ENCODE measurements at regions not wholly inside any gene's neighbourhood (a gene's known extent, or its start where the extent isn't known, plus 50 kb on each side); places are given as distances from the start of the nearest gene placed in this dataset.

GRCh38 chr3:104956620-104957345 is 409.9 kb upstream of the ALCAM start:
- in situ Hi-C loops (cut with HindIII; ENCODE audit: low pct_unique_long_range_greater_than_20kb, low sequenced_read_pairs): no loop called here
- Histone ChIP-seq H3K36me3 (ENCODE audit: control insufficient read depth, insufficient read depth, low read length) (no peaks in the 10 kb centered on the region), H3K27me3 (ENCODE audit: control insufficient read depth, insufficient read depth, low read length) (no peaks in the 10 kb centered on the region), H3K9me3 (ENCODE audit: control insufficient read depth, insufficient read depth, low read depth, low read length) (no peaks in the 10 kb centered on the region), H3K4me3 (ENCODE audit: low read depth in 2 of 2, low read length in 2 of 2) (no peak overlapping the region), H3K4me1 (ENCODE audit: control insufficient read depth, insufficient read depth, low read length) (no peaks in the 10 kb centered on the region), H3K27ac (ENCODE audit: low read length) (no peak overlapping the region)
- CTCF ChIA-PET: no interaction called here
- BruUV-seq (replicated peaks): no TSS peak
- intact Hi-C loops (cut with micrococcal nuclease; ENCODE audit: unreplicated experiment): no loop called here
- TF ChIP-seq, protein P1, sequence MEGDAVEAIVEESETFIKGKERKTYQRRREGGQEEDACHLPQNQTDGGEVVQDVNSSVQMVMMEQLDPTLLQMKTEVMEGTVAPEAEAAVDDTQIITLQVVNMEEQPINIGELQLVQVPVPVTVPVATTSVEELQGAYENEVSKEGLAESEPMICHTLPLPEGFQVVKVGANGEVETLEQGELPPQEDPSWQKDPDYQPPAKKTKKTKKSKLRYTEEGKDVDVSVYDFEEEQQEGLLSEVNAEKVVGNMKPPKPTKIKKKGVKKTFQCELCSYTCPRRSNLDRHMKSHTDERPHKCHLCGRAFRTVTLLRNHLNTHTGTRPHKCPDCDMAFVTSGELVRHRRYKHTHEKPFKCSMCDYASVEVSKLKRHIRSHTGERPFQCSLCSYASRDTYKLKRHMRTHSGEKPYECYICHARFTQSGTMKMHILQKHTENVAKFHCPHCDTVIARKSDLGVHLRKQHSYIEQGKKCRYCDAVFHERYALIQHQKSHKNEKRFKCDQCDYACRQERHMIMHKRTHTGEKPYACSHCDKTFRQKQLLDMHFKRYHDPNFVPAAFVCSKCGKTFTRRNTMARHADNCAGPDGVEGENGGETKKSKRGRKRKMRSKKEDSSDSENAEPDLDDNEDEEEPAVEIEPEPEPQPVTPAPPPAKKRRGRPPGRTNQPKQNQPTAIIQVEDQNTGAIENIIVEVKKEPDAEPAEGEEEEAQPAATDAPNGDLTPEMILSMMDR (IDR thresholded peaks at IDR 0.05): no peak
- no peak for TF ChIP-seq POLR2AphosphoS5 (IDR thresholded peaks at IDR 0.05; ENCODE audit: low read depth, low read length)
- no peak for TF ChIP-seq REST (IDR thresholded peaks at IDR 0.05; ENCODE audit: insufficient read depth in 1 of 2, low read depth in 2 of 2, low read length in 1 of 2)
- POLR2A ChIA-PET: no interaction called here
- DNase-seq (ENCODE audit: low read depth, low spot score): no peak
- ATAC-seq: no peak

DNA sequence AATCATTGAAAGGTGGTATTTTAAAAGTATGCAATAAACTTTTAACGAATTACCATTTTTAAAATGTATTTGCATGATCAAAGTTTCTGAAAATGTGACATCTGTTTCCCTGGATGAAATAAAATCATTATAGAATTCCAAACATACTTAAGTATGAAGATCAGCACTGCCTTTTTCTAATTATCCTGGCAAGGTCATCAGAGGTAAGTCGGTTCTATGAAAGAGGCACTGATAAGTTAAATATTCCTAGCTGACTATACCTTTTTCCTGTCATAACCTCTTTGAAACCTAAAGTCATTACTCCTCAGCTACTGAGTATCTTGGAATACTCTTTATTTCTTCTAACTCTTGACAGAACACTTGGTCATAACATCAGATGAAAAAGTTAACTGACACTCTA is 406.1 kb upstream of the ALCAM start:
- H3K4me3 ChIP-seq (ENCODE audit: low read depth in 2 of 2, low read length in 2 of 2): no peak overlapping the region
- ChIA-PET CTCF (no interaction called here), POLR2A (no interaction called here)
- no peaks in the 10 kb centered on the region for H3K9me3 ChIP-seq (ENCODE audit: control insufficient read depth, insufficient read depth, low read depth, low read length)
- H3K27ac ChIP-seq (ENCODE audit: low read length): no peak overlapping the region
- no TSS peak for BruUV-seq (replicated peaks)
- no peaks in the 10 kb centered on the region for H3K27me3 ChIP-seq (ENCODE audit: control insufficient read depth, insufficient read depth, low read length)
- DNase-seq (ENCODE audit: low read depth, low spot score) (no peak), ATAC-seq (no peak)
- in situ Hi-C loops (cut with HindIII; ENCODE audit: low pct_unique_long_range_greater_than_20kb, low sequenced_read_pairs) (no loop called here), intact Hi-C loops (cut with micrococcal nuclease; ENCODE audit: unreplicated experiment) (no loop called here)
- no peaks in the 10 kb centered on the region for H3K4me1 ChIP-seq (ENCODE audit: control insufficient read depth, insufficient read depth, low read length)
- no peaks in the 10 kb centered on the region for H3K36me3 ChIP-seq (ENCODE audit: control insufficient read depth, insufficient read depth, low read length)
- no peak for TF ChIP-seq TCF7L2 (IDR thresholded peaks at IDR 0.05; ENCODE audit: low read depth, low read length)
- TF ChIP-seq, protein P1 (IDR thresholded peaks at IDR 0.05): no peak

- Histone ChIP-seq H3K4me3 (ENCODE audit: low read depth in 2 of 2, low read length in 2 of 2) (no peak overlapping the region), H3K4me1 (ENCODE audit: control insufficient read depth, insufficient read depth, low read length) (no peaks in the 10 kb centered on the region), H3K27ac (ENCODE audit: low read length) (no peak overlapping the region), H3K27me3 (ENCODE audit: control insufficient read depth, insufficient read depth, low read length) (no peaks in the 10 kb centered on the region), H3K9me3 (ENCODE audit: control insufficient read depth, insufficient read depth, low read depth, low read length) (no peaks in the 10 kb centered on the region), H3K36me3 (ENCODE audit: control insufficient read depth, insufficient read depth, low read length) (no peaks in the 10 kb centered on the region)
- CTCF ChIA-PET: no interaction called here
- TF ChIP-seq REST (IDR thresholded peaks at IDR 0.05; ENCODE audit: insufficient read depth in 1 of 2, low read depth in 2 of 2, low read length in 1 of 2) (no peak), TCF7L2 (IDR thresholded peaks at IDR 0.05; ENCODE audit: low read depth, low read length) (no peak), POLR2AphosphoS5 (IDR thresholded peaks at IDR 0.05; ENCODE audit: low read depth, low read length) (no peak), SIN3A (IDR thresholded peaks at IDR 0.05; ENCODE audit: borderline replicate concordance, insufficient read depth, low read depth, low read length) (no peak)
- TF ChIP-seq, protein P1 (IDR thresholded peaks at IDR 0.05): no peak
- in situ Hi-C loops (cut with HindIII; ENCODE audit: low pct_unique_long_range_greater_than_20kb, low sequenced_read_pairs) (no loop called here), intact Hi-C loops (cut with micrococcal nuclease; ENCODE audit: unreplicated experiment) (no loop called here)
- BruUV-seq (replicated peaks): no TSS peak
- ATAC-seq: no peak
- DNase-seq (ENCODE audit: low read depth, low spot score): no peak
- POLR2A ChIA-PET: no interaction called here
Measured at GRCh38 chr3:104961851-104962250, 404.9 kb upstream of the ALCAM start.
